ENCODE measurements at regions not wholly inside any gene's neighbourhood (a gene's known extent, or its start where the extent isn't known, plus 50 kb on each side); places are given as distances from the start of the nearest gene placed in this dataset.

DNA sequence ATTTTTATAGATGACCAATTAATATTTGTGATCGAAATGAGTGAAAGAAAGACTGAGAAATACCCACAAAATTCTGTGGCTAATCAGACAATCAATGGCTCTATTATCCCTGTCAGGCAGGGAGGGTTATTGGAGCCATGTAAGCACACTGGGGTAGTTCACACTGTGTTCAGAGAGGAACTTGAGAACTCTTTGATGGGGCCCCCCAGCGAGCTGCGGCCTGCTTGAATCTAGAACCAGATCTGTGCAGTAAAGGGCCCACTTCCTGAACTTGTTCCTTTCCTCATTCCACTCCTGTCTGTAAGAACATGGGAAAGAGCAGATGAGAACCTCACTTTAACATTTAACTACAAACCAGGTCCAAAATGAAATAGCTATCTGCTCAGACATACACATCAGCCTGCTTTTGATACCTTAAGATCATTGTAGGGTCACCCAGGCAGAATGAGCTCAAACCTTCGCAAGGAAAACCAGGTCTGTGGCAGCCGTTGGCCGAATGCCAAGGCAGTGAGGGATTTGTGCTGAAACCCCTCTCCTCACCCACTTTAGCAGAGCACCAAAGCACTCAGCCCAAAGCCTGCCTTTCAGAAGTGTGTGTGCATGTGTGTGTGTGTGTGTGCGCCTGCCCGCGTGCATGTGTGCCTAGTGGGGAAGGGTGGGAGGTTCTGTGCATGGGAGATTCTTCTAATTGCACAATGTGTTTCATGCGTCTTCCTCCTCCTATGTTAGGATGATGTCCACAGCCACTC, 365.6 kb upstream of the MGMT start:
- no peak for DNase-seq

DNA sequence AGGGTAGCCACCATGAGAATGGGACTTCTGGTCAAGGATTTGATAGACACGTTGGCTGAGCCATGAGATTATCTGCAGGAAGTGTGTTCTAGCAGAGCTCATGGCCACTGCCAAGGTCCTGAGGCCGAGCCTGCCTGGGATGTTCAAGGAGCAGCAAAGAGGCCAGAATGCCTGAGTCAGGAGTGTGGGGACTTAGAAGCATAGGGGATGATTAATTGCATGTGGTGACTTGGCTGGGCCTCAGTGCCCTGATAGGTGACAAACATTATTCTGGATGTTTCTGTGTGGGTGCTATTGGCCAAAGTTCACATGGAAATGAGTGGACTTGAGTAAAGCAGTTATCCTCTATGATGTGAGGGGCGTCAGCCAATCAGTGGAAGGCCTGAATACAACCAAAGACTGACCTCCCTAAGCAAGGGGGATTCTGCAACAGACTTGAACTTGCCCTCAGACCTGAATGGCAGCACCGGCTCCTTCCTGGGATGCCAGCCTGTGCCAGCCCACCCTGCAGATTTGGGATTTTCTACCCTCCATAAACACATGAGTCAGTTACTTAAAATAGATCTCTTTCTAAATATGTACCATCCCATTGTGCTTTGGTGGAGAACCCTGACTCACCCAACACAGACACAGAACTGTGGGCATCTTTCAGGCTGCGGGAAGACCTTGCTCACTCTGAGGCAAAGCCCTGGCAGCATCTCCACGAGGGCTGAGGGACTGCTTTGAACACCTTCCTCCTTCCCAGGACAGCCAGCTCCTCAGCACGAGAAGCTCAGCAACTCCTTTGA, 363.9 kb upstream of the MGMT start:
- no peak for DNase-seq

GRCh38 chr10:129104266-129105045, 362.6 kb upstream of the MGMT start:
- no peak for DNase-seq

GRCh38 chr10:129105266-129105665, 361.8 kb upstream of the MGMT start:
- no peak for DNase-seq

DNA sequence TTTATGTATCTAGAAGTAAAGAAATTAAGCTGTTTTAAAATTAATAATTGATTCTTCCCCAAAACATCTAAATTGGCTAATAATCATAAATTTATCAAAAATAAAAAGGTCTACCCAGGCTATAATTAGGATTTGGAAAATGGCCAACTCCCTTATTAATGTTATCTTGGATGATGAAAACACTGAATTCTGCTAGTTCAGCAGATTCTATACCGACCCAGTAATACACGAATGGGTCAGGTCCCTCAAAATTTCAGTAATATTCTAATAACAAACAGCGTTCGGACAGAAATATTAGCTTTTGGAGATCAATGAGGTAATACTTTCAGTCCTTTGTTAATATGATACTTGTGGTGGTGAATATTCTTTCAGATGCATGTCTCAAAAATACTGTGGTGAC, 360.7 kb upstream of the MGMT start:
- no peak for DNase-seq

- no peak for DNase-seq
Measured at GRCh38 chr10:129107525-129107924, 359.5 kb upstream of the MGMT start.

DNA sequence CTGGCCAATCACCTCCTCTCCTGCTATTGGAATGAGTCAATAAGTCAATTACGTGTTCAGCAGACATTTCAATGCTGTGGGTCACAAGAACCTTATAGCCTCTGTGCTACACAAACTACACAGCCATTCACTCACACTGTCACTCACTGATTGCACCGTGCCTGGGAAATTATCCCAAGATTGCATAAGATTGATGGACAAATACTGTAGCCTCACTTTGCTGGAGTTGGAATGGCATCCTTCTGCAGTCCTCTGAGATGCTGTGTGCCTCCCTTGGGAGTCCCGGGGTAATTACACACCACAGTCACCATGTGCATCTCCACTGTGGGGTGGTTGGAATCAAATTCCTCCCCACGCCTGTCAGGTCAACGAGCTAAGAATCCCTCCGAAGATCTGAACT, 358.7 kb upstream of the MGMT start:
- no peak for DNase-seq

DNA sequence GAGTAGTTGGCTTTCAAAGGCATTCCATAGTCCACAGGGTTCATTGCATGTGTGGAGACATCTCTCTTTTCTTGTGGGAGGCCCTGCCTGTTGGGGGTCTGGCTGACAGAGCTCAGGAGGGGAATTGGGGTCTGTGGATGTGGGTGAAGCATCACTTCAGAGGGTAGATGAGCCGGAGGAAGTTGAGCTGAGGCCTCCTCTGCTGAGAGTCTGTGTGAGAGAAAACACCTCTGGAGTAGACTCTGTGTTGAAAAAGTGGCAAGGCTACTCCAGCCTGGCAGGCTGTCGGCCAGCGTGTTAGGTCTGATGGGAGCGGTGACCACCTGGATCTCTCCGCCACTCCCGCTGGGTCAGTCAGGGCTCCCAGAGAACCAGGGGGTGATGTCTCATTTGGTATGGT, 358.0 kb upstream of the MGMT start:
- no peak for DNase-seq

DNA sequence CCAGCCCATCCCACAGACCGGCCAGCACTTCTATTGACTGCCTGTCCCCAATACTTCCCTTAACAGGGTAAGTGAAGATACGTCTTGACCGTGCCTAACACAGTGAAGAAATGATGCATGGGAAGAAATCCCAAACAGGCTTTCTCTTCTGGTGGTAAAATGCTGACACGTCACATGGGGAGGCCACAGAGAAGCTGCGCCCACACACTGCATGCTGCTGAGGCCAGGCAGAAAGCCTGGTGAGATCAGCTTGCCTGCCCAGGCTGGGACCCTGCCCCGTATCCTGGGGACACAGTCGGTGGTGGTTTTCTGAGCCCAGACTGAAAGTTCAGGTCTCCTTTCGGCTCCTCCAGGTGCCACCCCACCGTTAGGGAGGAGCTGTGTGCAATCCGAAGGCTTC, 356.3 kb upstream of the MGMT start:
- DNase-seq = no peak

- no peak for DNase-seq
Measured at GRCh38 chr10:129111922-129112321, 355.1 kb upstream of the MGMT start.

DNA sequence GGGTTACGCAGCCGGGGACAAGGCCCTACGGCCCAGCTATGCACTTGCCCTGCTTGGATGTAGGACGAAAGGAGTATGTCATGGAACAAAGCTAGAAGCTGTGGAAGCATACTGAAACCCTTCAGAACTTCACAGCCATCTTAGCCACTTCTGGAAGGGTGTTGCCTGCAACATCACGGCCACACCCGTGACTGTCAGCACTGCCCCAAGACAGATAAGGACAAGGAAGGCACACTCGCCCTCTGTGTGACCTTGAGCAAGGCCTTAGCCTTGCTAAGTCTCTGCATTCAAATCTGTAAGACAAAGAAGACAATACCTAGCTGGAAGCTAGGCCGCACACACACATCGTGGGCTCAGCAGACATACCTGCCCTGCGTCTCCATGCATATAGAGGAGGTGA, 352.5 kb upstream of the MGMT start:
- no peak for DNase-seq

DNA sequence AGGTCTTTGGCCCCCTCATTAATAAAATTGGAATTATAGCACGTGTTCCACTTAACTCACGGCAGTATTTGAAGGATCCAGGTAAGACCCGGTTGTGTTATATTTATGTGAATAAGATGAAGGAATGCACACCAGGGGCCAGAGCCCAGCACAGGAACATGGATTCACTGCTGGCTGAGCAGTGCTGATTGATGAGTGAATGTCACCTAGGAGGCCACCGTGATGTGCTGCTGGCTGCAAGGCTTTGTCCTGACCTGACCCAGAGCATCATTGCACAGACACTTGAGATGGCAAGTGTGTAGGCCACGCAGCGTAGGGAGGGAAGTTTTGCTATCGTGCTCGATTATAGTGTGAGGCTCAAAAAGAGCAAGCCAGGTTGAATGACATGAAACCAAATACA, 350.7 kb upstream of the MGMT start:
- no peak for DNase-seq

- no peak for DNase-seq
Measured at GRCh38 chr10:129120441-129120840, 346.6 kb upstream of the MGMT start.

DNA sequence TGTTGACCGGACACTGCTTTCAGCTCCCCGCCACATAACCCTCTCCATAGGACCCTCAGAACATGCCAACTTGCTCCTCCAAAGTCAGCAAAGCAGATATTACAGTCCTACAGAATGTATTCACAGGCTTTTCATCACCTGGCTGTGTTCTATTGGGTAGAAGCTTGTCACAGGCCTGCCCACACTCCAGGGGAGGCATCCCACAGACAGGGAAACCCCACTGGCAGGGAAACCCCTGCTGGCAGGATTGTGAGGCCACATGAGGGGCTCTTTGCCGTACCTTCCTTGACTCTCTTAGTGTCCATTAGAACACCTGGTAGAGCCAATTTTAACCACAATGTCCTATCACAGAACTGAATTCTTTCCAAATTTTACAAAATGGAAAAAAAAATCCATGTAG, 344.2 kb upstream of the MGMT start:
- no peak for DNase-seq

- no peak for DNase-seq
Measured at GRCh38 chr10:129123428-129123827, 343.6 kb upstream of the MGMT start.

- no peak for DNase-seq
Measured at GRCh38 chr10:129126982-129127381, 340.1 kb upstream of the MGMT start.

- DNase-seq = no peak
Measured at GRCh38 chr10:129131457-129132132, 335.4 kb upstream of the MGMT start.

DNA sequence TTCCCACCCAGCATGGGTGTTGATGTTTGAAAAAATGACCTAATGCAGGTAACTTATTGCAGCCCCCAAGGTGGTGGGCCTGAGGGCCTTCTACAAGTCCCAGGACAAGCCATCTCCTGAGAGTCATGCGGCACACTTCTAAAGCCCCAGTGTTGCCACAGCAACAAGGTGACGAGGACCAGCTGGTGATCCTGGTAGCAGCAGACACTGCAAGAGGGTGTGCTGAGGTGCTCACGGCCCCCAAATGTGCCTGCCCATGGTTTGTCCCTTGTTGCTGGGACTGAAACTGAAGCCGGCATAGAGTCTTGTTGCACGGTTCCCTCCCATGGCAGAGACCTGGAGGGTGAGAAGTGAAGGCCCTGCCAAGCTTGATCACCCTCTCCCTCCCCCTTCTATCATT, 333.2 kb upstream of the MGMT start:
- no peak for DNase-seq

GRCh38 chr10:129134371-129134770, 332.7 kb upstream of the MGMT start:
- DNase-seq = no peak

- DNase-seq = no peak
Measured at GRCh38 chr10:129135624-129136023, 331.4 kb upstream of the MGMT start.

DNA sequence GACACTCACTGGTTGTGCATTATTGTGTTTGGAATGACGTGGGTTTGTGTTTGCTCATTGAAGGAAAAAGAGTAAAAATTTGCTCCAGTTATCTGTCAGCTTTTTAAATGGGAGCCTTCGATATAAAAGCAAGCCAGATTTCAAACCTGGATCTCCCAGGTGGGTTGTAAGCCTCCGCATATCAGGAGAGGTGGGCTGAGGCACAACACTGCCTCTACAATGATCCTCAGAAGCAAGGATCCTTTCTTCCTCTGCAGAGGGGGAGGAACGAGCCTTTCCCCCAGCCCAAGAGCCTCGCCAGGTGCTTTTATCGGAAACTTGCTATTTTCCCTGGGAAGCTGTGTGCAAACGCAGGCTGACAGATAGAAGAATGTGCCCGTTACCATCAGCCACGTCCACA, 331.0 kb upstream of the MGMT start:
- no peak for DNase-seq

DNA sequence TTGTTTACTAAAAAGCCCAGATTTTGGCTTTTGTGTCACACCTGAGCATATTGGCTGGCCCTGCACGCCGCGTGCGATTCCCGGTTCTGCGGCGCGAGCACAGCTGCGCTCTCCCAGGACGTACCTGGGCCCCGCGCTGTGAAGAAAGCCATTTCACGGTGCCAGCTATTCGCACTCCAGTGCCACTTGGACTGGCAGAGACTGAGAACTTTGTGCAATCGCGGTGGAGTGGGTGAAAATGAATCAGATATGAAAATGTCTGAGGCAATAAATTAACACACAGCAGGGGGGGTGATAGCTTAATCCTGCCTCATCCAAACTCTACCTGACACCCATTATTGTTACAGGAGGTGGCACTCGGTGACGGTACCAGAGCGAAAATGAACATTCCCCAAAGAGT, 330.1 kb upstream of the MGMT start:
- DNase-seq = no peak
